Tibial artery (tissue), 4 donors: ENCODE measurements at regions not wholly inside any gene's neighbourhood (a gene's known extent, or its start where the extent isn't known, plus 50 kb on each side); places are given as distances from the start of the nearest gene placed in this dataset.

Experiments used
- DNase-seq, 2 donors: peaks; one replicate each; pipeline ENCODE4 v3.0.0-alpha.2; 2019
- H3K27ac ChIP-seq, 2 donors: fragments of 200-600 bp; sonication (generic) in 1 of 2; 1 replicate in 1 of 2; 2 replicates in 1 of 2; pipeline ENCODE4 v1.5.1; 2018 to 2019; ENCODE audit warnings: mild to moderate bottlenecking in 1 of 2
- H3K27me3 ChIP-seq, 2 donors: fragments of 200-600 bp; sonication (generic) in 1 of 2; one replicate each; pipeline versions ENCODE4 v1.5.1 to v1.6.0; 2016 to 2019
- H3K36me3 ChIP-seq, 3 donors: fragments of 200-600 bp; sonication (generic) in 2 of 3; one replicate each; pipeline ENCODE4 v1.5.1; 2016 to 2019; ENCODE audit warnings: mild to moderate bottlenecking in 2 of 3
- H3K4me1 ChIP-seq, 4 donors: fragments of 200-600 bp; sonication (generic) in 2 of 4; 1 replicate in 3 of 4; 2 replicates in 1 of 4; pipeline ENCODE4 v1.5.1; 2016 to 2019
- H3K4me3 ChIP-seq, 2 donors: fragments of 200-600 bp; sonication (generic) in 1 of 2; 1 replicate in 1 of 2; 2 replicates in 1 of 2; pipeline ENCODE4 v1.5.1; 2018 to 2019; ENCODE audit warnings: mild to moderate bottlenecking in 2 of 2
- H3K9me3 ChIP-seq, 3 donors: fragments of 200-600 bp; sonication (generic) in 1 of 3; one replicate each; pipeline ENCODE4 v1.5.1; 2016 to 2019
- intact Hi-C: fragments of 100-400 bp; cut with DNase I; formaldehyde crosslinking; loops from one replicate; pipeline ENCODE4 v1.15.0; 2023; ENCODE audit warnings: low total_unique reads
- TF ChIP-seq, protein P1 (sequence below), 2 experiments: fragments of 200-600 bp in 1 of 2; fragments of 450-650 bp in 1 of 2; IDR thresholded peaks; one replicate each; pipeline ENCODE4 v1.5.1; 2017 to 2019; ENCODE audit warnings: antibody characterized with exemption in 2 of 2, mild to moderate bottlenecking in 1 of 2, moderate library complexity in 1 of 2

DNA sequence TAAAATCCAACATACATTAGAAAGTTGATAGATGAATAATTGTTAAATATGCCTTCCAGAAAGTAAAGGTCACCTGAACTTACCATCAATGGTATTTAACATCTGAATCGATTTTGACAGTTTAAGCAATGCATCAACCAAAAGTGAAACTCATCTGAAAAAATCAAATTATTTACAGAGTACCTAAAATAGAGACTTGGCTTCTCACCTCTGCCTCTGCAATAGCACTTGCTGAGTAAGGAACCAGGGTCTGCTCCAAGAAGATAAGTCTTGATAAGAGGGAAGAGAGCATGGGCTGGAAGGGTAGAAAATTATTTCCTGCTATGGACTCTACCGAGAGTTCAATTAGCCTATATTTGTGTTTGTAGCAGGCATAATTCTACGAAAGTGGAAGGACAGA lies 868.3 kb downstream of the STIM2 start:
- TF ChIP-seq, protein P1, sequence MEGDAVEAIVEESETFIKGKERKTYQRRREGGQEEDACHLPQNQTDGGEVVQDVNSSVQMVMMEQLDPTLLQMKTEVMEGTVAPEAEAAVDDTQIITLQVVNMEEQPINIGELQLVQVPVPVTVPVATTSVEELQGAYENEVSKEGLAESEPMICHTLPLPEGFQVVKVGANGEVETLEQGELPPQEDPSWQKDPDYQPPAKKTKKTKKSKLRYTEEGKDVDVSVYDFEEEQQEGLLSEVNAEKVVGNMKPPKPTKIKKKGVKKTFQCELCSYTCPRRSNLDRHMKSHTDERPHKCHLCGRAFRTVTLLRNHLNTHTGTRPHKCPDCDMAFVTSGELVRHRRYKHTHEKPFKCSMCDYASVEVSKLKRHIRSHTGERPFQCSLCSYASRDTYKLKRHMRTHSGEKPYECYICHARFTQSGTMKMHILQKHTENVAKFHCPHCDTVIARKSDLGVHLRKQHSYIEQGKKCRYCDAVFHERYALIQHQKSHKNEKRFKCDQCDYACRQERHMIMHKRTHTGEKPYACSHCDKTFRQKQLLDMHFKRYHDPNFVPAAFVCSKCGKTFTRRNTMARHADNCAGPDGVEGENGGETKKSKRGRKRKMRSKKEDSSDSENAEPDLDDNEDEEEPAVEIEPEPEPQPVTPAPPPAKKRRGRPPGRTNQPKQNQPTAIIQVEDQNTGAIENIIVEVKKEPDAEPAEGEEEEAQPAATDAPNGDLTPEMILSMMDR (IDR thresholded peaks at IDR 0.05): no peak
- H3K4me1 ChIP-seq: no peaks in the 10 kb centered on the region
- no peaks in the 10 kb centered on the region for H3K36me3 ChIP-seq
- H3K4me3 ChIP-seq: no peak overlapping the region
- no peaks in the 10 kb centered on the region for H3K9me3 ChIP-seq
- H3K27ac ChIP-seq: no peak overlapping the region
- no peaks in the 10 kb centered on the region for H3K27me3 ChIP-seq
- DNase-seq: no peak
- intact Hi-C loops: no loop called here

DNA sequence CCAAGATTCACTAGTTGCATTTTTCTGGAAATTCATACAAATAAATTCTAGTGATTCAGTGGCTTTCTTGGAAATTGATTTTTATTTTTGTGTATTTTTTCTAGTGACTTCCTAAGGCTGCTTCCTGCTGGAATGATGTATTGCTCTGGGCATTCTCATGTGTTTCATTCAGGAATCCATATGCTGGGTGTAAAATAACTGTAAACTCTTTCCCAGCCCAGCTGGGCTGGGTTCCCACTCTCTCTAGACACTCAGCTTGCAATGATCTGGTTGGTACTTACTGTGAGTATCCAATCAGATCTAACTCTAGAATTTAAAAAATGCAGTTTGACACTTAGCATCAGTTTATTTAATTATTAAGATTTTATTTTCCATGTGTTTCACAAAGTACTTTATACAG lies 882.2 kb downstream of the STIM2 start:
- DNase-seq: no peak
- Histone ChIP-seq H3K9me3 (no peaks in the 10 kb centered on the region), H3K4me1 (no peaks in the 10 kb centered on the region), H3K27me3 (no peaks in the 10 kb centered on the region), H3K4me3 (no peak overlapping the region), H3K27ac (no peak overlapping the region), H3K36me3 (no peaks in the 10 kb centered on the region)
- intact Hi-C loops: no loop called here
- TF ChIP-seq, protein P1 (IDR thresholded peaks at IDR 0.05): no peak

DNA sequence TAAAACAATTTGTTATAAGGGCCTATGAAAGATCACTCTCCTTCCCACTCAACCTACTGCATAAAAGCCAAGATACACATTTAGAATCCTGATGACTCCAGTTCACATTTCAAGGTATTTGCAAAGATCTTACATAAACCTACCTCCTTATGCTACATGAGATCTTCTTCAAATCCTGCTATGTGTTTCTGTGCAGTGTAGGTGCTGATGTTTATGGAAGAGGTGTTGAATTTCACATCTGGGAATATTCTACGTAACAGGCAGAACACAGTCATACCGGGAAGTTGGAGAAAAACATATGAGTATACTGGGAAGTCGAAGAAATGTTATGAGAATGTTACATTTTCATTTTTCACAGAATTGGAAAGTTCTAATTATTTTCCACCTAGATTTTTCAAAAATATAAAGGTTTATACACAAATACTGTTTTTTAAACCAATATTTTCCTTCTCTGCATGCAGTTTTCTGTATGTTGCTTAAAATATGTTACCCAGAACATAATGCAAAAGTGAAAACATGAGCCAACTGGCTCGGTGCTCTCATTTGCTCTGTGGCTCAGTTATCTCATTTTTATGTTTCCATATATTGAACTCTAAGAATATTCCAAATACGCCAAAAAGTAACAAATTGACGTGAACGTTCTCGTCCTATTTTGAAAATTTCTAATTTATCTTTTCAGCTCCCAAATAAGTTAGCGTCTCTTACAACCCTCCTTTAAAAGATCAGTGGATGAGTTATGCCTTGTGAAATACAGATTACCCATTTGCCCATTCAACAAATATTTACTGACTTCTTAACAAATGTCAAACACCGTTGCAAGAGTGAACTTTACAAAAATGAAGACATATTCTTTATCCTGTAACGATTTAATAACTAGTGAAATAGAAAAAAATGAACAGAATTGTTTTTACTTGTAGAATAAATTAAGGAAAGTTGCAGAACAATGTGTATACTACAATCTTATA lies 899.3 kb downstream of the STIM2 start:
- H3K27ac ChIP-seq: no peak overlapping the region
- no peak for DNase-seq
- no peaks in the 10 kb centered on the region for H3K4me1 ChIP-seq
- TF ChIP-seq, protein P1 (IDR thresholded peaks at IDR 0.05): no peak
- H3K27me3 ChIP-seq: no peaks in the 10 kb centered on the region
- H3K36me3 ChIP-seq: no peaks in the 10 kb centered on the region
- intact Hi-C loops: no loop called here
- H3K9me3 ChIP-seq: no peaks in the 10 kb centered on the region
- H3K4me3 ChIP-seq: no peak overlapping the region

DNA sequence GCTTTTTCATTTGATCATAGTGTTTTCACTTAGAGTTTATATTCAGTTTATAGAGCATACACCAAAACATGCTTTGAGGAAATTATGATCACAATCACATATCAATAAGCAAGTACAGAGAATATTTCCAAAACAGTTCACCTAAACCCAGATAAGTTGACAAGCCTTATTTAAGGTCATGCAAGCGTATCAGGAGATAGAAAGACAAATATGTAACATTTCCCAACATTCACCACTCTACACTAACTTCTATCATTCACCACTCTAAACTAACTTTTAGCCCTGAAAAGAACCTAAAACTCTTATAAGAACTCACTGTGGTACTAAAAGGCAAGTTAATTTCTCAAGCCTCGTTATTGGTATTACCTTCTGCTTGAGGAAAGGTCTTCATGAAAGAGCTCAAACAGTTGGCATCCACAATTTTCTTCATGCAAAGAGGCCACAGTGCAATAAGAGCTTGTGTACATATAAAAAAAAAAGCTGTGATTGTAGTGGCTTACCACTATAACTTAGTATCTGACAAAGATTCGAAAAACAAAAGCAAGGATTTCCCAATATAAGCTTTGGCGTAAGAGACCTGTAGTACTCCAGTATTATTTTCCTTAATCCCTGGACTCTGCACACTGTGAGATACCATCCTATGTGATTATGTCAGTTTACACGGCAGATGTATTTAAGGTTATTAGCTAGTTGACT lies 903.3 kb downstream of the STIM2 start:
- no peak for DNase-seq
- TF ChIP-seq, protein P1 (IDR thresholded peaks at IDR 0.05): no peak
- intact Hi-C loops: no loop called here

DNA sequence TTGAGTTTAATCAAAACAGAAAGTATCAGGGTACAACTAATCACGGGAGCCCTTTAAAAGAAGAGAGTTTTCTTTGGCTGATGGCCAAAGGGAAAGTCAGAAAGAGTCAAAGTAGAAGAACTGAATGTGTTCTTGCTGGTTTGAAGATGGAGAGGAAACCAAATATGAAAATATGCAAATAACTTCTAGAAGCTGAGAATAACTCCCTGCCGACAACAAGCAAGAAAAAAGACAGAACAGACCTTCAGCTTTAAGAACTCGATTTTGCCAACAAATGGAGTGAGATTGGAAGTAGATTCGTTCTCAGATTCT lies 903.8 kb downstream of the STIM2 start:
- Histone ChIP-seq H3K36me3 (no peaks in the 10 kb centered on the region), H3K4me3 (no peak overlapping the region), H3K27ac (no peak overlapping the region), H3K4me1 (no peaks in the 10 kb centered on the region), H3K27me3 (no peaks in the 10 kb centered on the region), H3K9me3 (no peaks in the 10 kb centered on the region)
- DNase-seq: no peak
- TF ChIP-seq, protein P1 (IDR thresholded peaks at IDR 0.05): no peak
- intact Hi-C loops: no loop called here

More for the DNA sequence above, 903.3 kb downstream of the STIM2 start:
- H3K36me3 ChIP-seq: no peaks in the 10 kb centered on the region
- no peak overlapping the region for H3K27ac ChIP-seq
- no peak overlapping the region for H3K4me3 ChIP-seq
- H3K4me1 ChIP-seq: no peaks in the 10 kb centered on the region
- H3K27me3 ChIP-seq: no peaks in the 10 kb centered on the region
- H3K9me3 ChIP-seq: no peaks in the 10 kb centered on the region
